HG02798 (cell line): ENCODE measurements at regions not wholly inside any gene's neighbourhood (a gene's known extent, or its start where the extent isn't known, plus 50 kb on each side); places are given as distances from the start of the nearest gene placed in this dataset.

Source experiments
- ATAC-seq: cut with Tn5 transposase; IDR thresholded peaks from one replicate; pipeline ENCODE4 v1.9.1; 2021; ENCODE audit warnings: mild to moderate bottlenecking; ENCODE audit not compliant: unreplicated experiment, poor library complexity

GRCh38 chr20:56986931-56987720, 279.3 kb downstream of the BMP7 start:
- no peak for ATAC-seq

- ATAC-seq, result no peak
Measured at GRCh38 chr20:56987986-56988385, 278.5 kb downstream of the BMP7 start.

GRCh38 chr20:56988446-56988845, 278.0 kb downstream of the BMP7 start:
- ATAC-seq, result no peak

GRCh38 chr20:56989516-56989915, 276.9 kb downstream of the BMP7 start:
- ATAC-seq, result no peak

GRCh38 chr20:56993020-56993559, 273.4 kb downstream of the BMP7 start:
- no peak for ATAC-seq

GRCh38 chr20:56994006-56994405, 272.4 kb downstream of the BMP7 start:
- no peak for ATAC-seq

GRCh38 chr20:56995149-56995548, 271.3 kb downstream of the BMP7 start:
- ATAC-seq, result no peak

- no peak for ATAC-seq
Measured at GRCh38 chr20:56995635-56996075, 270.8 kb downstream of the BMP7 start.

GRCh38 chr20:56996533-56996932, 269.9 kb downstream of the BMP7 start:
- no peak for ATAC-seq

GRCh38 chr20:56998438-56998837, 268.0 kb downstream of the BMP7 start:
- ATAC-seq, result no peak

- ATAC-seq, result no peak
Measured at GRCh38 chr20:57000441-57000968, 265.9 kb downstream of the BMP7 start.

- no peak for ATAC-seq
Measured at GRCh38 chr20:57001126-57001767, 265.2 kb downstream of the BMP7 start.

GRCh38 chr20:57002066-57002570, 264.3 kb downstream of the BMP7 start:
- ATAC-seq, result no peak

GRCh38 chr20:57003012-57003411, 263.4 kb downstream of the BMP7 start:
- ATAC-seq, result no peak

GRCh38 chr20:57004416-57004815, 262.0 kb downstream of the BMP7 start:
- no peak for ATAC-seq

GRCh38 chr20:57004951-57005933, 261.2 kb downstream of the BMP7 start:
- ATAC-seq, result no peak

GRCh38 chr20:57006411-57007170, 259.9 kb downstream of the BMP7 start:
- no peak for ATAC-seq

GRCh38 chr20:57007171-57007540, 259.3 kb downstream of the BMP7 start:
- no peak for ATAC-seq

GRCh38 chr20:57008217-57008616, 258.2 kb downstream of the BMP7 start:
- no peak for ATAC-seq
